ENCODE measurements at regions not wholly inside any gene's neighbourhood (a gene's known extent, or its start where the extent isn't known, plus 50 kb on each side); places are given as distances from the start of the nearest gene placed in this dataset.
"Not testable (repeated sequence)": the region's sequence is repeated elsewhere in the genome, so short reads cannot be mapped to it uniquely, and the experiment has no call there.

DNA sequence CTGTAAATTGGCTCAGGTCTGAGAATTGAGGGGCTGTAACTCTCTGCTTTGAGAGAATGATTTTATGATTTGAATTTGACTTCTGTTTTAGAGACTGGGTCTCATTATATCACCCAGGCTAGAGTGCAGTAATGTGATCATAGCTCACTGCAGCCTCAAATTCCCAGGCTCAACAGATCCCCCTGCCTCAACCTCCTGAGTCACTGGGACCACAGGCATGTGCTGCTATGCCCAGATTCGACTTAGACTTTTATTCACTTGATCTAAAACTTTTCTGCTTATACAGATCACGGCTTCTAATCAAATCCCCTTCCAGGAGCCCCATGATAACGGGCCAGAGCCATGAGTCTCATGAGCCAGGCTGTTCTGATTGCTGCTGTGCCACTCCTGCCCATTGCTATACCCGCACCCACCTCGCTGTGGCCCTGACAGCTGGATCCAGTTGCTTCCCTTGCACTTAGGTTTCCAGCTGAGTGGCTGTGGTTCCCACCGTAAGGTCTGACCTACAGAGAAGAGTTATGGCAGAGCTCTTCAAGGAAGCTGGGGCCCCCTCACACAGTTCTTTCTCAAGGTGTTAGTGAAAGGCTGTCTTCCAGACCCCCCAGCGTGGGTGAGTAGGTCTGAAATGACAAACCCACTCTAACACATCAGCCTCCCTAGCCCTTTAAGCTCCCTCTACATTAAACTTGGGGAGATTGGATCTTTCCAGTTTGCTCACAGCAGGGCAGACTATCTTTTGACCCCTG is 251.2 kb upstream of the SGCG start:
- DNase-seq: no peak

DNA sequence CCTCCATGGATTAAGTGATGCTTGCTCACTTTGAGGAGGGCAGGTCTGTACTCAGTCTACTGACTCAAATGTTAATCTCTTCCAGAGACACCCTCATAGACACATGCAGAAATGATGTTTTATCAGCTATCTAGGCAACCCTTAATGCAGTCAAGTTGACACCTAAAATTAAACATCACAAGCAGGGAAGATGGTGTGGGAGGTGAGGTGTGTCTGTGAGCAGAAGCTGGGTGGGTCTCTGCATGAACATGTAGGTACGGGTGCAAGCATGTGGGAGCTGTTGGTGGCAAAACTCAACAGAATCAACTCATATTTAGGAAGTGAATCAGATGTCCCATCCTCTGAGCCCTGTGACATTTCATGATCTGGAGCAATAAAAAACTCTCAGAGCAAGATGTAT is 249.2 kb upstream of the SGCG start:
- DNase-seq: no peak

DNA sequence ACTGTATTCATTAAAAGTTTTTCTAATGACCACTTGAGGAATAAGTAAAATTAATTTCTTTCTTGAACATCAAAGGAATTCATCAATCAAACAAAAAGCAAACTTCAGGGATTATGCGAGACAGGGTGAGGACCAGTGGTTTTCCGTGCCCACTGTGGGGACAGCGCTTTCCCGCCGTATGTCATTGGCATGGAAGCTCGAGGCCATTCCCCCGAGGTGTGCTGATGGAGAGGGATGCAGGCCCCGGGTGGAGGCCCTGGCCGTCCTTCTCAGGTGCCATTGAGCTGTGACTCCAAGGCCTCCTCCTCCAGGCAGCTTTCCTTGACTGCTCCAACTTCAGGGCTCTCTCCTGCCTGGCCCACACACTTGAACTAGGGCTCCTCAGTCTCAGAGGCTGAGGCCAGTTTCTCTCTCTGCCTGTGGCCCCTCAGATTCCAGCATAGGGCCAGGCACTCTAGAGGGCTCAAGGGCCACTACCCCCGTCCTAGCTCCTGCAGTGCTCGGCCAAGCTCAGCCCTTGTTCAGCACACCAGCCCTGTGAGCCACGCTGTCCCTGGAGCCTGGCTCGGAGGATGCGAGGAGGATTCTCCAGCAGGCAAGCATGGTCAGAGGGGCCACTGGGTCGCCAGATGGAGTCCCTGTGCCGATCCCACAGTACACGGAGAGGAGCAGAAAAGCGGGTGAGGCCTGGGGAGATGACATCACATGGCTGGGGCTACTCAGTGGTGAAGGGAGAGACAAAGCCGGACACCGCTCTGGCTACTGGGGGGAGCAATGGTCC is 248.0 kb upstream of the SGCG start:
- DNase-seq: not testable (repeated sequence)

DNA sequence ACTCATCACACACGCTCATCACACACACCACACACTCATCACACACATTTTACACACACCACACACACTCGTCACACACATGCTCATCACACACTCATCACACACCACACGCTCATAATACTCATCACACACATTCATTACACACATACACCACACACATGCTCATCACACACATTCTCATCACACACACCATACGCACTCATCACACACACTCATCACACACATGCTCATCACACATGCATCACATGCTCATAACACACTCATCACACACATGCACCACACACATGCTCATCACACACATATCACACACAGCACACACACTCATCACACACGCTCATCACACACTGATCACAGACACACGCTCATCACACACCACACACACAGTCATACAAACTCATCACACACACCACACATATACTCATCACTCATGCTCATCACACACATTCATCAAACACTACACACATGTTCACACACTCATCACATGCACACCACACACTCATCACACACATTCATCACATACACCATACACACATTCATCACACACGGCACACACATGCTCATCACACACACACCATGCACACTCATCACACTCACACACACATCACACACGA is 247.1 kb upstream of the SGCG start:
- DNase-seq: no peak

DNA sequence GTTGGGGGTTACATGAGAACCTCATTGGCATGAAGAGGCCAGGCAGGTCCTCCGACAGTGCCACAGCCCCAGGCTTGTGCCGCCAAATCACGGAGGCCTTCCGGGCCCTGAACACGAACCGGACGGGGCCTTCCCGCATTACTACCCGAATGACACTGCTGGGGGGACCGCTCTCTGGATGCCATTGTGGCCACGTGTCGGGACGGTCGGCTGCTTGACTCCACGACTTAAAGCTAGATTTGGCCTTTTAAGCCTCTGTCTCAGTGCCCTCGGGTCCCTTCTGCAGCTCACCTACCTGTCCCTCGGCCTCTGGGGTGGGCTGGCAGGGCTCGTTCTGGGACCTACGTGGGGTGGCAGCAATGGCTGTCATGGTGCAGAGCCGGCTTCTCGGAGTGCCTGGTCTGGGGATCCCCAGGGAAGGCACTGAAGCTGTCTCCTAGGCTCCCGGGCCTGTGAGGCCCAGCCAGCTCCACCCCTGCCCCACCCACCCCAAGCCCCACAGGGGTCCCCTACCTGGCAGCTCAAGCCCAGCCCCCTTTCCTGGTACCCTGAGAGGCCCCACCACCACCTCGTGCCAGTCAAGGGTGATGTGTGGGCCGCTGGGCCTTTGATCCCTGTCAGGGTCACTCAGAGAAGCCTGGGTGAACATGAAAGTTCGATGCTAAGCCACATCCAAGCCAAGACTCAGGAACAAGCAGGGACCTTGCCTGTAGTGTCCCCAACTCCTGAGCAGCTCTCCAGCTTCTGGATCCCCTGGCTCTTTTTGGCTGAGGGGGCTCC is 245.8 kb upstream of the SGCG start:
- no peak for DNase-seq

DNA sequence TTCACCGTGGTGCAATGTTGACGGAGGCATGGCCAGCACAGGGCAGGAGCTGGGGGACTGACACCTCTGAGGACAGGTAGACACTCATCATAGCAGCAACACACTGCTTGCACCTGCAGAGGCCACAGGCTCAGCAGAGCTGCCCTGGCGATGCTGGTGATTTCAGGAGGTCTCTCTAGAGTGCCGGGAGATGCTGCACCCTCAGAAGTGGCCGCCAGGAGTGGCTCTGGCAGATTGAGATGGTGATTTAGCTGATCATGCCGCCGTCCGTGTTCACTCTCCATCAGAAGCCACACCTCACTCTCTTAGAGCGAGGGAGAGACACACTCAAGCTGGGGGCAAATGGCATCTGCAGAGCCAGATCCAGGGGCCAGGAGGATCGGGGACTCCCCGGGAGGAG is 244.6 kb upstream of the SGCG start:
- DNase-seq: no peak

DNA sequence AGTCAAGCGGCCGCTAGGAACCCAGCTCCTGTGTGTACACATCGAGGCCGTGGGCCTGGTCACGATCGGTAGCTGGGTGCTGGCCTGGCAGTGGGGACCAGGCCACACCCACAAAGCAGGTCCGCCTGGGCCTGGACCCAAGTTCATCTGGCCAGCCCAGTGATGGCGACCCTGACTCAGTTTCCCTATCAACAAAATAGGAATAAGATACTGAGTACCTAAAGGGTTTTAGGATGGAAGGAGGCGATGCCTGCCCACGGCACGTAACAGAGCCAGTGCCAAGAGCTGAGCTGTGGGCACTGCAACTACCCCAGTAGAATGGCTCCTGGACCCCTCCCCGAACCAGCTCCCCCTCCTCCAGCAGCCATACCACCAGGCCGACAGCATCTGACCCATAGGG is 243.5 kb upstream of the SGCG start:
- DNase-seq: no peak

DNA sequence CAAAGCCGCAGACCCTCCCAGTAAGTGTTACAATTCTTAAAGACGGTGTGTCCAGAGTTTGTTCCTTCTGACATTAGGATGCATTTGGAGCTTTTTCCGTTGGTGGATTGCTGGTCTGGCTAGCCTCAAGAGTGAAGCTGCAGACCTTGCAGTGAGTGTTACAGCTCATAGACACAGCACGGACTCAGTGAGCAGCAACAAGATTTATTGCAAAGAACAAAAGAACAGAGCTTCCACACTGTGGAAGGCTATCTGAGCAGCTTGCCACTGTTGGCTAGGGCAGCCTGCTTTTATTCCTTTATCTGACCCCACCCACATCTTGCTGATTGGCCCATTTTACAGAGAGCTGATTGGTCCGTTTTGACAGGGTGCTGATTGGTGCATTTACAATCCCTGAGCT is 242.8 kb upstream of the SGCG start:
- no peak for DNase-seq

DNA sequence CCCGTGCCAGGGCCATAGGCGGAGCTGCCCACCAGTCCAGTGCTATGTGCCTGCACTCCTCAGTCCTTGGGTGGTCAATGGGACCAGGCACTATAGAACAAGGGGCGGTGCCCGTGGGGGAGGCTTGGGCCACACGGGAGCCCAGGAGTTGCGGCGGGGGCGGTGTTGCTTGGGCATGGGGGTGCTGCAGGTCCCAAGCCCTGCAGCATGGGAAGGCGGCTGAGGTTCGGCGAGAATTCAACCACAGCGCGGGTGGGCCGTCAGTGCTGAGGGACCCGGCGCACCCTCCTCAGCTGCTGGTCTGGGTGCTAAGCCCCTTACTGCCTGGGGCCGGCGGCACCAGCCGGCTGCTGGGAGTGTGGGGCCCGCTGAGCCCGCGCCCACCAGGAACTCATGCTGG is 242.2 kb upstream of the SGCG start:
- no peak for DNase-seq

DNA sequence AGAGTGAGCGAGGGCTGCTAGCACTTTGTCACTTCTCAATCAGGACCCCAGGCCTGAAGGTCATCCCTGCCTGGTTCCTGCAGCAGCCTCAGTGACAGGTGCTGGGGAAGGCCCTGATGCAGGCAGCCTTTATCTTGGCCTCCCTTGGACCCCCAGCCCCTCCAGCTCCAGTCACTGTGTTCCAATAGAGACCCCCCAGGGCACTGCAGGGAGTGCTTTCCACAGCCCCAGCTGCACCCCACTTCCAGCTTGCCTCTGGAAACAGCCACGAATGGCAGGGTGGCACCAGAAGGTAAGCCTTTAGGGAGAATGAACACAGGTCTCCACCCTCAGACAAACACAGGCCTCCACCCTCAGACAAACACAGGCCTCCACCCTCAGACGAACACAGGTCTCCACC is 241.6 kb upstream of the SGCG start:
- no peak for DNase-seq

DNA sequence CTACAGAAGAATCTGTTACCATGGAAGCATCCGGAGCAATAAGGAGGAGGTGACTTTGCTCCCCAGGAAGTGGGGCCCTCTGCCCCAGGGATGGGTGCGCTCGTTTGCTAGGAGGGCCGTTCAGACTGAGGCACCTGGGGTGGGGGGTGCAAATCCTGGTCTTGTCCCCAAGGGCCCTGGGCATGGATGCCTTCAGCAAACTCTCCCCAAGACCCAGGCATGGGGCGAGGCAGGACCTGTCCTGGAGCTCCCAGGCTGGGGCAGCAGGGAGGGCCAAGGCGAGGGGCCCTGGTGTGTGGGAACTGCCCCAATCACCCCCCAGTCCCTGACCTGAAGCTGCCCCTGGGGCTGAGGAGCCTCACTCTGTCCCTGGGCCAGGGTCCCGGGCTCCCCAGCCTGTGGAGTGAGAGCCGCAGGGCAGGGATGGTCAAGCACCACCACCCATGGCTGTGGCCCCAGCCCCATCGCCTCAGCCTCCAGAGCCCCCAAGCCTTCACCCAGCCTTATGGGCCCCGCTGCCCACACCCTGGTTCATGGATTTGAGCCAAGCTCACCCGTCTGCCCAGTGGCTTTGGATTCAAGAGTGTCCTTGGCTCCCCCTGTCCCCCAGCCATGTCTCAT is 240.6 kb upstream of the SGCG start:
- no peak for DNase-seq

DNA sequence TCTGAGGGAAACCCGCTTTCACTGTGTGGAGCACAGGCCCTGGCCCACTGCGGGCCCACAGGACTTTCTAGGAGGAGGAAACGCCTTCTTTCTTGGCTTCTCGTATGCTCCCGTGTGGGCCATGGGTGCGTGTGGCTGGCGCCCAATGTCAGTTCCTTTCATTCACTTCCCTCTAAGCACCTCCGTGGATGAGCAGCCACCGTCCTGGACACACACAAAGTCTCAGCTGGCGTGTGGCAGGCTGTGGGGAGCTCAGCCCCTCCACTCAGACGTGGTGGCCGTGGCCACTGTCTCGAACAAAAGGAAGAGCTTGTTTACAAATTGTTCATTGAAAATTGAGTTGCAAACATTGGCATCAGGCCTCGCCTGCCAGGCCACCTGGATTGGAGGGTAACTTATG is 240.0 kb upstream of the SGCG start:
- no peak for DNase-seq

DNA sequence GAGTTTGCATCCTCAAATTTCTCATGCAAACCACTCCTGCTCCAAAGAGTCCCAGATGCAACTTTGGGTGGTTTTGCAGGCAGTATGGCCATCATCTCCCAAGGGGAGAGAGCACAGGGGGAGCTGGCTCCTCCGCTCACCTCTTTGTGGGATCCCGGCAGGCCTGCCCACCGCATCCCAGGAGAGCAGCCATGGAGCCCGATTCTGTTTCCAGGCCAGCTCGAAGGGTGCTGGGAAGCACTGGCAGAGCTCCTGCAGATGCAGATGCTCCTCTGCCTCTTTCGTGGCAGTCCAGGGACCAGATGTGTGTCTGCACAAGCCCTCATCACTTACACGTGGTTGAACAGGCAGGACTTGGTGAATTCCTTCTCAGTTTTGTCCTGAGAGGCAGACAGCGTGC is 239.3 kb upstream of the SGCG start:
- DNase-seq: not testable (repeated sequence)

DNA sequence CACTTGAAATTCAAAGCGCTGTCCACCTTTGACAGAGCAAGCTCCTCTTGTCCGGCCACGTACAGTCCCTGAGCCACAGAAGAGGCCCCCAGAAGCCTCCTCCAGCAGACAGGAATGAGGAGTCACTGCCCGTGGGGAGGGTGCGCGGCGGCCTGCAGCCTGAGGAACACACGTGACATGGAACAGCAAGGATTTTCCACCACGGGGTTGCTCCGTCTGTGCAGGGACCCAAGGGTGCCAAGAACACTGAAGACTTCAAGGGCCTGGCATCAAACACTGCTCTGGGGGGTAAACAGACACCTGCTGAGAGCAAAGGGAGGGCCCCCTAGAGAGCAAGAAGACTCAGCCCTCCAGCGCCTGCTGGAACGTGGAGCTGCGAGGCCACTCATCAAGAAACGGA is 237.9 kb upstream of the SGCG start:
- DNase-seq: not testable (repeated sequence)

DNA sequence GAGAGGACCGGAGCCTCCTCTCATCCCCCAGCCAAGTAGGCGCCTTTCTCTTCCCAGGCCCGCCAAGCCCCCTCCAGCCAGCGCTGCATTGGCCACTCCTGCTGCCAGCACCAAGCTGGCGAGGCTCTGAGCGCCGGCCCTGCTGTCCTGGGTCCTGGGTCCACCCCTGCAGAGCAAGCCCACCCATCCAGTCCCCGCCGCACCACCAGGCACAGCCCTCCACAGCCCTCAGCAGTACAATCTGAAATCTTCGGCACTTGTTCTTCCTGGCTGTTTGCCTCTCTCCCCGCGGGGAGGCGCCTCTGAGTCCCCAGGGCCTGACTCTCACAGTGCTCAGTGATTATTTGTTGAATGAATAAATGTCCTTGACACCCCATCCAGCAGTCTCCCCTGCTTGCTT is 236.4 kb upstream of the SGCG start:
- DNase-seq: no peak

DNA sequence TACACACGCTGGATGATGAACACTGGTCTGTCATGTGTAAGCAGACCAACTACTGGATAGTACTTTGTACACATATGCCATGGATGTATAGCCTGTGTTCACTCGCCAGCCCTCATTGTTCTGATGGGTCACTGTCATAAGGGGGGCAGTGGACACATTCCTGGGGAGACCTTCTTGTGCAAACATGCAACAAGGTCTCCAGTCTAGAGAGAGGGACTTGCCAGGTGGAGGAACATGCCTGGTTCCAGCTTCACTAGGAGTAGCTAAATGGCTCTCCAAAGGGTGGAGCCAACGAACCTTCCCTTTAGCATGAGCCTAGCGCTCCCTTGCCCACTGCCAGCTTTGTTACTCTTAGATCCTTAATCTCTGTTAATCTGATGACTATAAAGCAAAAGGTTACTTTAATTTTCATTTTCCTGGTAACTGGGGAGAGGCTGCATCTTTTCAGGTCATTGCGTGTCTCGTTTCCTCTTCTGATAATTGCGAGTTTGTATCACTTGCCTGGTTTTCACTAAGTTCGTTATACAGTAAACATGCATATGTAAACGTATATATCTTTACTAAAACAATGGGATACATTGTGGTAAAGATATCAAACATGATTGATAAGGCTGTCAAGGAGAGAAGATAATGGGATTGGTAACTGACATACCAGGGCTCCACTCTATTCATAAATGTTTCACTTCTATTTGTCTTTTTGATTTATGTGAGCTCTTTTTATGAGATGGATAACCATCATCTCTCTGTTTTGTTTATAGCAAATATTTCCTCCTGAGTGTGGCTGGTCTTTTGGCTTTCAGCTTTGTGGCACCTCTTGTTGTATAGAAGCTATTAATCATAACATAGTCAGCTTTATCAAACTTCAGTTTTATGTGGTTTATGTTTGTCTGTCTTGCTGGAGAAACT is 235.2 kb upstream of the SGCG start:
- DNase-seq: no peak

DNA sequence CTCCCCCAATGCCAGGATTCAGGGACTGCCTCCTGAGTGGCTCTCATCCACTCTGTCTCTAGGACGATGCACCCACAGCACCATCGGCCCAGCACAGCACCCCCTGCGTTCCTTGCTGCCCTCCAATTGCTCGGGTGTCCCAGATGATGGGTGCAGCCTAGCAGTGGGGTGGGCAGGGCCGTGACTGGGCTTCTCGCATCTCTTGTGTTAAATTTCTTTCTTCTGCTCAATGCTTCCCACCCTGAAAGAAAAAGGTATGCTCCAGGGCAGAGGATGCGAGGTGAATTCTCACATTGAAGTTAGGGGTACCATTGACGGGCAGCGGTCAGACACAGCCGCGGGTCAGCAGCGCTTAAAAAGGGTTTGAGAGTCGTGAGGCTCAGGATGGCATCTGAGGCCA is 232.4 kb upstream of the SGCG start:
- no peak for DNase-seq

DNA sequence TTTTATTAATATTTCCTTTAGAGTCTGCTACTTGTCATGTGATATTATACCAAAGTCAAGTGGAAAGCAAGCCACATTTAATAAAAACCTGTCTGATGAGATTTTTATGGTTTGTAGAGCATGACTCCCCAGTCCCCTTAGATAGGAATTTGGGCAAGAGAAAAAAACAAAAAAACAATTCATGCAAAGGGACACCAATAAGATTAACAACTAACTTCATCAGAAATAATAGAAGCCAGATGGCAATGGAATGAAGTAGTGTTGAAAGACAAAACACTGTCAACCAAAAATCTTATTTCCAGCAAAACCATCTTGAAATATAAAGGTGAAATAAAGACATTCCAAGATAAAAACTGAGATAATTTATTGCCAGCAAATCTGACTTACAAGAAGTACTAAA is 228.8 kb upstream of the SGCG start:
- DNase-seq: not testable (repeated sequence)

DNA sequence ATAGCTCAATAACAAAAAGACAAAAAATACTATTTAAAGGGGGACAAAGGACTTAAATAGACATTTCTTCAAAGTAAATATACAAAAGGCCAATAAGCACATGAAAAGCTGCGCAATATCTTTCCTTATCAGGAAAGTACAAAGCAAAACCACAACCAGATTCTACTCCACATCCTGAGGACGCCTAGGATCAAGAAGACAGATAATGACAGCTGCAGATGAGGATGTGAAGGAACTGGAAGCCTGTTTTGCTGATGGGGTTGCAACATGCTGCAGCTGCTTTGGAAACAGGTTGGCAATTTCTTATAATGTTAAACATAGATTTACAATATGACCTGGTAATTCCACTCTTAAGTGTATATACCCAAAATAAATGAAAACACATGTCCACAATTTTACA is 225.6 kb upstream of the SGCG start:
- DNase-seq: not testable (repeated sequence)

DNA sequence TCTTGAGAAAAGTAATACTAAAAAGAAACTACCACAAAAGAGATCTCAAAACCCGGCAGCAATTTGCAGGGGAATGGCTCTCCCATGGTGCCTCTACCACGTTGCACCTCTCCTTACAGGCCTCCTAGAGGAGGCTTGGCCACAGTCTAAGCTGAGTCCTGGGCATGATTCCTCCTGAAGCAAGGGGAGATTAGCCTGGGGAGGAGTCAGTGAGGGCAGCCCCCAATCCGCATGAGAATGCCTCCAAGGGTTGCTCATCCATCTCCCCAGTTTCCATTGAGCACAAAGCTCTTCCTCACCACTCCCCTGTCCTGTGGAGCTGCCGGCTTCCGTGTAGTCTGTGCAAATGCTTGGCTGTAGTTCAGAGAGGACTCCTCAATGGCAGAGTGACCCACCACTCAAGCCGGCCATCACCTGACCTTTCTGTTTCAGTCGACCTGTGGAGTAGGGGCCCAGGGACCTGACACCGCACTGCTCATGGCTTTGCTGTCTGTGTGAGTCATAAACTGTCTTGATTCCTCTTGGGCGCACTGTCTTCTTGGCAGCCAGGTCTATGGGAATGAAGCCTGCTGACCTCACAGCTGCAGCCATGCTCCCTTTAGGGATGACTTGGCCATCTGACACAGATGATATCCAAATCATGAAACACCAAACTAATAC is 224.2 kb upstream of the SGCG start:
- DNase-seq: not testable (repeated sequence)

DNA sequence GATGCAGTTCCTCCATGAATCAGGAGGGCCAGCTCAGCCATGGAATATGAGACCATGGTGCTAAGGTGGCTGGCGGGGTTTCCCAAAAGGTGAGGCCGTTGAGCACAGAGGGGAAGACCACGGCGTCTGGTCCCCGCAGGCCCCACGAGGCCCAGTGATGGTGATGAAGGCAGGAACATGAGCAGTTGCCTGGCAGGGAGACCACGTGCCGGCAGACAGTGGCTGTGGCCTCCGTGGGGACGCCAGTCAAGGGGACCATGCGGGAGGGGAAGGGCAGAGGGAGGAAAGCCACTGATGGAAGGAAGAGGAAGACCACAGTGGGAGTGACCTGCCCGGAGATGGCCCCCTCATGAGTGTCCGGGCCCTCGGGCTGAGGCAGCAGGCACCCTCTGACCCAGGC is 220.9 kb upstream of the SGCG start:
- DNase-seq: not testable (repeated sequence)

Measured in CD4-positive, alpha-beta T cell treated with Interleukin-6 for 4 hours (primary cell).